Tibial nerve (tissue), 3 donors: ENCODE measurements at regions not wholly inside any gene's neighbourhood (a gene's known extent, or its start where the extent isn't known, plus 50 kb on each side); places are given as distances from the start of the nearest gene placed in this dataset.

Source experiments
- CTCF ChIP-seq, 5 experiments: fragments of 200-600 bp in 3 of 5; fragments of 450-650 bp in 2 of 5; sonication (generic) in 3 of 5; IDR thresholded peaks; one replicate each; pipeline ENCODE4 v1.5.1; 2016 to 2019; ENCODE audit warnings: antibody characterized with exemption in 5 of 5, mild to moderate bottlenecking in 3 of 5, moderate library complexity in 2 of 5
- POLR2A ChIP-seq, 2 donors: fragments of 450-650 bp; IDR thresholded peaks; one replicate each; pipeline ENCODE4 v1.6.1; 2017; ENCODE audit warnings: antibody characterized with exemption in 2 of 2, mild to moderate bottlenecking in 2 of 2, moderate library complexity in 2 of 2

- TF ChIP-seq CTCF (IDR thresholded peaks at IDR 0.05) (no peak), POLR2A (IDR thresholded peaks at IDR 0.05) (no peak)
These were observed 69.3 kb upstream of the HMX1 start for GRCh38 chr4:8940792-8941491.
